Thymus (tissue), 11 donors: ENCODE measurements at regions not wholly inside any gene's neighbourhood (a gene's known extent, or its start where the extent isn't known, plus 50 kb on each side); places are given as distances from the start of the nearest gene placed in this dataset.

Experiments used
- DNase-seq, 9 donors: peaks; one replicate each; pipeline ENCODE4 v3.0.0-alpha.2; 2013; ENCODE audit warnings: low spot score in 9 of 9, low read depth in 6 of 9, missing footprints in 1 of 9
- H3K27ac ChIP-seq, 2 donors: one replicate each; pipeline ENCODE4 v1.5.1; 2013; ENCODE audit warnings: control low read depth in 1 of 2, low read depth in 1 of 2, low read length in 1 of 2, mild to moderate bottlenecking in 1 of 2, moderate library complexity in 1 of 2
- H3K27me3 ChIP-seq, 2 donors: one replicate each; pipeline ENCODE4 v1.5.1; 2013; ENCODE audit warnings: low read length in 1 of 2; ENCODE audit not compliant: control insufficient read depth in 2 of 2, insufficient read depth in 1 of 2
- H3K36me3 ChIP-seq, 2 donors: one replicate each; pipeline ENCODE4 v1.5.1; 2013; ENCODE audit warnings: low read length in 1 of 2, mild to moderate bottlenecking in 1 of 2, moderate library complexity in 1 of 2; ENCODE audit not compliant: control insufficient read depth in 2 of 2, insufficient read depth in 2 of 2
- H3K4me1 ChIP-seq, 2 donors: one replicate each; pipeline ENCODE4 v1.5.1; 2013; ENCODE audit warnings: low read length in 2 of 2; ENCODE audit not compliant: control insufficient read depth in 2 of 2, insufficient read depth in 2 of 2
- H3K4me3 ChIP-seq, 2 donors: one replicate each; pipeline ENCODE4 v1.5.1; 2013; ENCODE audit warnings: low read length in 2 of 2, control low read depth in 1 of 2, mild to moderate bottlenecking in 1 of 2
- H3K9me3 ChIP-seq, 2 donors: one replicate each; pipeline ENCODE4 v1.5.1; 2013; ENCODE audit warnings: low read length in 1 of 2, mild to moderate bottlenecking in 1 of 2; ENCODE audit not compliant: control insufficient read depth in 2 of 2, insufficient read depth in 1 of 2
- WGBS: extraction: QIAGEN DNeasy Blood & Tissue Kit; methylation state at CpG from one replicate; pipeline ENCODE4 v1.1.7; 2013; 5-methylcytosine and 5-hydroxymethylcytosine counted together
- donor health status: healthy.

- no peak overlapping the region for H3K4me3 ChIP-seq
Measured at GRCh38 chr4:148717988-148718387, 275.8 kb upstream of the NR3C2 start.

GRCh38 chr4:148716431-148717052 is 274.3 kb upstream of the NR3C2 start:
- no peaks in the 10 kb centered on the region for H3K9me3 ChIP-seq
- no peaks in the 10 kb centered on the region for H3K36me3 ChIP-seq
- DNase-seq: no peak
- no peaks in the 10 kb centered on the region for H3K27me3 ChIP-seq
- WGBS: 77% methylated on average over 1 of the region's 1 CpG
- no peak overlapping the region for H3K4me3 ChIP-seq
- no peak overlapping the region for H3K27ac ChIP-seq
- H3K4me1 ChIP-seq: no peaks in the 10 kb centered on the region

More at GRCh38 chr4:148717988-148718387, 275.8 kb upstream of the NR3C2 start:
- Histone ChIP-seq H3K27ac (no peak overlapping the region), H3K27me3 (no peaks in the 10 kb centered on the region), H3K9me3 (no peaks in the 10 kb centered on the region), H3K36me3 (no peaks in the 10 kb centered on the region), H3K4me1 (no peaks in the 10 kb centered on the region)
- DNase-seq: no peak
- 91% methylated on average over 2 of the region's 2 CpGs for WGBS

- H3K9me3 ChIP-seq: no peaks in the 10 kb centered on the region
- no peak for DNase-seq
- WGBS: 84% methylated on average over 1 of the region's 1 CpG
- H3K4me3 ChIP-seq: no peak overlapping the region
- no peak overlapping the region for H3K27ac ChIP-seq
- no peaks in the 10 kb centered on the region for H3K27me3 ChIP-seq
- no peaks in the 10 kb centered on the region for H3K4me1 ChIP-seq
- H3K36me3 ChIP-seq: no peaks in the 10 kb centered on the region
Measured at GRCh38 chr4:148704291-148704690, 262.1 kb upstream of the NR3C2 start.

- no peaks in the 10 kb centered on the region for H3K4me1 ChIP-seq
- no peaks in the 10 kb centered on the region for H3K36me3 ChIP-seq
- WGBS: 81% methylated on average over 5 of the region's 5 CpGs
- DNase-seq: no peak
- no peaks in the 10 kb centered on the region for H3K9me3 ChIP-seq
- H3K4me3 ChIP-seq: no peak overlapping the region
- H3K27ac ChIP-seq: no peak overlapping the region
- H3K27me3 ChIP-seq: no peaks in the 10 kb centered on the region
Measured at GRCh38 chr4:148694702-148695101, 252.5 kb upstream of the NR3C2 start.

GRCh38 chr4:148693913-148694649 is 251.9 kb upstream of the NR3C2 start:
- H3K27me3 ChIP-seq: no peaks in the 10 kb centered on the region
- WGBS: 93% methylated on average over 2 of the region's 2 CpGs
- H3K36me3 ChIP-seq: no peaks in the 10 kb centered on the region
- H3K9me3 ChIP-seq: no peaks in the 10 kb centered on the region
- no peaks in the 10 kb centered on the region for H3K4me1 ChIP-seq
- no peak overlapping the region for H3K4me3 ChIP-seq
- DNase-seq: no peak
- H3K27ac ChIP-seq: no peak overlapping the region

GRCh38 chr4:148692242-148692641 is 250.0 kb upstream of the NR3C2 start:
- no peak overlapping the region for H3K4me3 ChIP-seq
- no peaks in the 10 kb centered on the region for H3K9me3 ChIP-seq
- no peak for DNase-seq
- H3K27ac ChIP-seq: no peak overlapping the region
- no peaks in the 10 kb centered on the region for H3K4me1 ChIP-seq
- no peaks in the 10 kb centered on the region for H3K36me3 ChIP-seq
- 89% methylated on average over 7 of the region's 7 CpGs for WGBS
- no peaks in the 10 kb centered on the region for H3K27me3 ChIP-seq

- H3K27me3 ChIP-seq: no peaks in the 10 kb centered on the region
- no peak overlapping the region for H3K27ac ChIP-seq
- H3K4me1 ChIP-seq: no peaks in the 10 kb centered on the region
- no peaks in the 10 kb centered on the region for H3K9me3 ChIP-seq
- H3K4me3 ChIP-seq: no peak overlapping the region
- H3K36me3 ChIP-seq: no peaks in the 10 kb centered on the region
- DNase-seq: no peak
- WGBS: 81% methylated on average over 3 of the region's 3 CpGs
Measured at GRCh38 chr4:148686449-148686848, 244.2 kb upstream of the NR3C2 start.

GRCh38 chr4:148684638-148685037 is 242.4 kb upstream of the NR3C2 start:
- 98% methylated on average over 1 of the region's 1 CpG for WGBS

GRCh38 chr4:148680884-148681283 is 238.7 kb upstream of the NR3C2 start:
- no peaks in the 10 kb centered on the region for H3K4me1 ChIP-seq
- H3K36me3 ChIP-seq: no peaks in the 10 kb centered on the region
- 70% methylated on average over 2 of the region's 2 CpGs for WGBS
- H3K27me3 ChIP-seq: no peaks in the 10 kb centered on the region
- no peak for DNase-seq
- no peaks in the 10 kb centered on the region for H3K9me3 ChIP-seq
- no peak overlapping the region for H3K27ac ChIP-seq
- no peak overlapping the region for H3K4me3 ChIP-seq

More at GRCh38 chr4:148684638-148685037, 242.4 kb upstream of the NR3C2 start:
- no peaks in the 10 kb centered on the region for H3K27me3 ChIP-seq
- no peak overlapping the region for H3K27ac ChIP-seq
- no peaks in the 10 kb centered on the region for H3K36me3 ChIP-seq
- H3K4me1 ChIP-seq: no peaks in the 10 kb centered on the region
- H3K4me3 ChIP-seq: no peak overlapping the region
- no peaks in the 10 kb centered on the region for H3K9me3 ChIP-seq
- no peak for DNase-seq
